ENCODE measurements at regions not wholly inside any gene's neighbourhood (a gene's known extent, or its start where the extent isn't known, plus 50 kb on each side); places are given as distances from the start of the nearest gene placed in this dataset.

DNA sequence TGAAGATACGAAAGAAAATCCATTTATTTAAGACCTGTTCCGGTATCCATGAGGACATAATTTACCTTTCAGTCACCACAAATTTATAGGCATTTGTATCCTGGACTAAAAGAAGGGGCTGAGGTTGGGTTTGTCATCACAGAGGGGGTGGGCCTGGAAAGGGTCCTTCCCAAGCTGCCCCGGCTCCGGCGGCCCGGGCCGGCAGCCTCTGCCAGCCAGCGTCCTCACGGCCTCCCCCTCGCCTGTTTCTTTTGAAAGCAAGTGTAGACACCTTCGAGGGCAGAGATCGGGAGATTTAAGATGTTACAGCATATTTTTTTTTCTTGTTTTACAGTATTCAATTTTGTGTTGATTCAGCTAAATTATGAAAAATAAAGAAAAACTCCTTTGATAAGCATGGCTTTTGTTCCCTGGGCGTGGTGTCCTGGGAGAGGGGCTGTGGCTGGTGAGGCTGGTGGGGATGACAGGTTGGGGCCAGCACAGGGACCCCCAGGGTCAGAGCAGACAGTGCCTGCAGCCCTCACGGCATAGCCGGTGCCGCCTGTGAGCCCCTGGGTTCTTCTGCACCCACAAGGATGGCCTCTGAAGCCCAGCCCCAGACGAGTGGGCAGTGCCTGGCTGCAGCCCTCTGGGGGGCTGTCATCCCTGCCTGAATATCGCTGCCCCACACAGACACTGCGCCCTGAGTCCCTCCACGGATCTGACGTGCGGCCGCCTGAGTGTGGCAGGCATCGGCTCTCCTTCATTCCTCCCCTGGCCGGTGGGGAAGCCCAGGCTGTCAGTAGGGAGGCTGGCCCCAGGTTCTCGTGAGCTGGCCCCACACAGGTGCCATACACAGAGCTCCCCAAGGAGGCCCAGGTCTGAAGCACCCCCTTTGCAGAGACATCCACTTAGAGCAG, 1075.9 kb downstream of the BRD1 start (continued):
- TF ChIP-seq, protein P1, sequence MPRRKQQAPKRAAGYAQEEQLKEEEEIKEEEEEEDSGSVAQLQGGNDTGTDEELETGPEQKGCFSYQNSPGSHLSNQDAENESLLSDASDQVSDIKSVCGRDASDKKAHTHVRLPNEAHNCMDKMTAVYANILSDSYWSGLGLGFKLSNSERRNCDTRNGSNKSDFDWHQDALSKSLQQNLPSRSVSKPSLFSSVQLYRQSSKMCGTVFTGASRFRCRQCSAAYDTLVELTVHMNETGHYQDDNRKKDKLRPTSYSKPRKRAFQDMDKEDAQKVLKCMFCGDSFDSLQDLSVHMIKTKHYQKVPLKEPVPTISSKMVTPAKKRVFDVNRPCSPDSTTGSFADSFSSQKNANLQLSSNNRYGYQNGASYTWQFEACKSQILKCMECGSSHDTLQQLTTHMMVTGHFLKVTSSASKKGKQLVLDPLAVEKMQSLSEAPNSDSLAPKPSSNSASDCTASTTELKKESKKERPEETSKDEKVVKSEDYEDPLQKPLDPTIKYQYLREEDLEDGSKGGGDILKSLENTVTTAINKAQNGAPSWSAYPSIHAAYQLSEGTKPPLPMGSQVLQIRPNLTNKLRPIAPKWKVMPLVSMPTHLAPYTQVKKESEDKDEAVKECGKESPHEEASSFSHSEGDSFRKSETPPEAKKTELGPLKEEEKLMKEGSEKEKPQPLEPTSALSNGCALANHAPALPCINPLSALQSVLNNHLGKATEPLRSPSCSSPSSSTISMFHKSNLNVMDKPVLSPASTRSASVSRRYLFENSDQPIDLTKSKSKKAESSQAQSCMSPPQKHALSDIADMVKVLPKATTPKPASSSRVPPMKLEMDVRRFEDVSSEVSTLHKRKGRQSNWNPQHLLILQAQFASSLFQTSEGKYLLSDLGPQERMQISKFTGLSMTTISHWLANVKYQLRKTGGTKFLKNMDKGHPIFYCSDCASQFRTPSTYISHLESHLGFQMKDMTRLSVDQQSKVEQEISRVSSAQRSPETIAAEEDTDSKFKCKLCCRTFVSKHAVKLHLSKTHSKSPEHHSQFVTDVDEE (CRISPR knock-in tag; IDR thresholded peaks at IDR 0.05): no peak
- no peak for TF ChIP-seq TCF4 (CRISPR knock-in tag; IDR thresholded peaks at IDR 0.05; ENCODE audit: borderline replicate concordance)

- no peak for ATAC-seq
- TF ChIP-seq CSDC2 (CRISPR knock-in tag; IDR thresholded peaks at IDR 0.05) (no peak), PATZ1 (CRISPR knock-in tag; IDR thresholded peaks at IDR 0.05; ENCODE audit: borderline replicate concordance) (no peak), ZC3H10 (CRISPR knock-in tag; IDR thresholded peaks at IDR 0.05) (no peak), ZNF565 (CRISPR knock-in tag; conservative IDR thresholded peaks at IDR 0.05; ENCODE audit: low read depth) (no peak), ESRRG (CRISPR knock-in tag; IDR thresholded peaks at IDR 0.05) (no peak), OSR1 (CRISPR knock-in tag; IDR thresholded peaks at IDR 0.05) (no peak), ZFP3 (CRISPR knock-in tag; IDR thresholded peaks at IDR 0.05) (no peak), RARB (CRISPR knock-in tag; IDR thresholded peaks at IDR 0.05) (no peak), PPARA (CRISPR knock-in tag; IDR thresholded peaks at IDR 0.05; ENCODE audit: borderline replicate concordance) (no peak), GLIS3 (CRISPR knock-in tag; IDR thresholded peaks at IDR 0.05) (no peak), ISL1 (CRISPR knock-in tag; IDR thresholded peaks at IDR 0.05) (no peak), CREB5 (CRISPR knock-in tag; IDR thresholded peaks at IDR 0.05; ENCODE audit: low read depth) (no peak), ZNF8 (CRISPR knock-in tag; IDR thresholded peaks at IDR 0.05) (no peak), ARNTL (CRISPR knock-in tag; IDR thresholded peaks at IDR 0.05; ENCODE audit: borderline replicate concordance, low read depth) (no peak), TOX (CRISPR knock-in tag; IDR thresholded peaks at IDR 0.05; ENCODE audit: borderline replicate concordance) (no peak), ZFP30 (CRISPR knock-in tag; IDR thresholded peaks at IDR 0.05) (no peak), BACH2 (CRISPR knock-in tag; IDR thresholded peaks at IDR 0.05; ENCODE audit: borderline replicate concordance) (no peak)
These were observed 1076.7 kb downstream of the BRD1 start for GRCh38 chr22:48750826-48751440.

DNA sequence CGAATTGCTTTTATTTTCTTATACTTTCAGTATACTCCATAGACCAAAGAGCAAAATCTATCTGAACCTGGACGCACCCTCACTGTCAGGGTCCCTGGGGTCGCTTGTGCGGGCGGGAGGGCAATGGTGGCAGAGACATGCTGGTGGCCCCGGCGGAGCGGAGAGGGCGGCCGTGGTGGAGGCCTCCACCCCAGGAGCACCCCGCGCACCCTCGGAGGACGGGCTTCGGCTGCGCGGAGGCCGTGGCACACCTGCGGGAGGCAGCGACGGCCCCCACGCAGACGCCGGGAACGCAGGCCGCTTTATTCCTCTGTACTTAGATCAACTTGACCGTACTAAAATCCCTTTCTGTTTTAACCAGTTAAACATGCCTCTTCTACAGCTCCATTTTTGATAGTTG, 1077.4 kb downstream of the BRD1 start:
- ATAC-seq: no peak
- TF ChIP-seq CSRNP3 (CRISPR knock-in tag; IDR thresholded peaks at IDR 0.05) (no peak), ZNF70 (CRISPR knock-in tag; IDR thresholded peaks at IDR 0.05) (no peak), CREB5 (CRISPR knock-in tag; IDR thresholded peaks at IDR 0.05; ENCODE audit: low read depth) (no peak), CSDC2 (CRISPR knock-in tag; IDR thresholded peaks at IDR 0.05) (no peak), OSR1 (CRISPR knock-in tag; IDR thresholded peaks at IDR 0.05) (no peak), ESRRG (CRISPR knock-in tag; IDR thresholded peaks at IDR 0.05) (no peak), BACH2 (CRISPR knock-in tag; IDR thresholded peaks at IDR 0.05; ENCODE audit: borderline replicate concordance) (no peak), ARNTL (CRISPR knock-in tag; IDR thresholded peaks at IDR 0.05; ENCODE audit: borderline replicate concordance, low read depth) (no peak), SNAI2 (CRISPR knock-in tag; IDR thresholded peaks at IDR 0.05) (no peak), ISL1 (CRISPR knock-in tag; IDR thresholded peaks at IDR 0.05) (no peak), ZFP30 (CRISPR knock-in tag; IDR thresholded peaks at IDR 0.05) (no peak), TOX (CRISPR knock-in tag; IDR thresholded peaks at IDR 0.05; ENCODE audit: borderline replicate concordance) (no peak)
- TF ChIP-seq, protein P1 (CRISPR knock-in tag; IDR thresholded peaks at IDR 0.05): no peak
- TF ChIP-seq, protein P2, sequence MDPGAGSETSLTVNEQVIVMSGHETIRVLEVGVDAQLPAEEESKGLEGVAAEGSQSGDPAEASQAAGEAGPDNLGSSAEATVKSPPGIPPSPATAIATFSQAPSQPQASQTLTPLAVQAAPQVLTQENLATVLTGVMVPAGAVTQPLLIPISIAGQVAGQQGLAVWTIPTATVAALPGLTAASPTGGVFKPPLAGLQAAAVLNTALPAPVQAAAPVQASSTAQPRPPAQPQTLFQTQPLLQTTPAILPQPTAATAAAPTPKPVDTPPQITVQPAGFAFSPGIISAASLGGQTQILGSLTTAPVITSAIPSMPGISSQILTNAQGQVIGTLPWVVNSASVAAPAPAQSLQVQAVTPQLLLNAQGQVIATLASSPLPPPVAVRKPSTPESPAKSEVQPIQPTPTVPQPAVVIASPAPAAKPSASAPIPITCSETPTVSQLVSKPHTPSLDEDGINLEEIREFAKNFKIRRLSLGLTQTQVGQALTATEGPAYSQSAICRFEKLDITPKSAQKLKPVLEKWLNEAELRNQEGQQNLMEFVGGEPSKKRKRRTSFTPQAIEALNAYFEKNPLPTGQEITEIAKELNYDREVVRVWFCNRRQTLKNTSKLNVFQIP (CRISPR knock-in tag; IDR thresholded peaks at IDR 0.05; ENCODE audit: borderline replicate concordance, low read depth): no peak

Data from SK-N-SH treated with all-trans-retinoic acid at 6 μM for 48 hours (cell line).